ENCODE measurements at regions not wholly inside any gene's neighbourhood (a gene's known extent, or its start where the extent isn't known, plus 50 kb on each side); places are given as distances from the start of the nearest gene placed in this dataset.

DNA sequence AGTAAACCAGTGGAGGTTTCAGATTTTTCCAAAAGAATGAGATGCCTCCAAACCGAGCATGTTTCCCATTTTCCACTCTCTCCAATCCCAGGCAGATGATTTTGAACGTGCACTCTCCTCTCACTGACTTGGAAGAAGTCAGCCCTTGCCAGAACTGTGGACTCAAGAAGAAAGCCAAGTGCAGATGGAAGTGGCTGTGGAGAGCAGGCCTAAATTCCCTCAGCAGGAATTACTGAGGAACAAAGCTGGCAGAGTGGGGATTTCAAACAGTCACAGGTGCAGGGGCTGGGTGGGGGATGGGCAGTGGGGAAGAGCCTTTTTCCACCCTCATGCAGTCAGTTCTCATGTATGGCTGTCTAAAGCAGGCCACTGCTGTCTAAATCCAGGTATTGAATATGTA, 55.3 kb downstream of the PABIR2 start:
- Mint-ChIP-seq H3K27me3 (no peaks in the 10 kb centered on the region), H3K4me1 (ENCODE audit: low read depth) (peaks cover 1% of the 10 kb centered on the region), H3K27ac (no peak overlapping the region), H3K36me3 (ENCODE audit: insufficient read depth) (no peaks in the 10 kb centered on the region), H3K4me3 (ENCODE audit: low read depth) (no peak overlapping the region), H3K9me3 (ENCODE audit: low read depth) (peaks cover 17% of the 10 kb centered on the region)
- TF ChIP-seq, protein P1, sequence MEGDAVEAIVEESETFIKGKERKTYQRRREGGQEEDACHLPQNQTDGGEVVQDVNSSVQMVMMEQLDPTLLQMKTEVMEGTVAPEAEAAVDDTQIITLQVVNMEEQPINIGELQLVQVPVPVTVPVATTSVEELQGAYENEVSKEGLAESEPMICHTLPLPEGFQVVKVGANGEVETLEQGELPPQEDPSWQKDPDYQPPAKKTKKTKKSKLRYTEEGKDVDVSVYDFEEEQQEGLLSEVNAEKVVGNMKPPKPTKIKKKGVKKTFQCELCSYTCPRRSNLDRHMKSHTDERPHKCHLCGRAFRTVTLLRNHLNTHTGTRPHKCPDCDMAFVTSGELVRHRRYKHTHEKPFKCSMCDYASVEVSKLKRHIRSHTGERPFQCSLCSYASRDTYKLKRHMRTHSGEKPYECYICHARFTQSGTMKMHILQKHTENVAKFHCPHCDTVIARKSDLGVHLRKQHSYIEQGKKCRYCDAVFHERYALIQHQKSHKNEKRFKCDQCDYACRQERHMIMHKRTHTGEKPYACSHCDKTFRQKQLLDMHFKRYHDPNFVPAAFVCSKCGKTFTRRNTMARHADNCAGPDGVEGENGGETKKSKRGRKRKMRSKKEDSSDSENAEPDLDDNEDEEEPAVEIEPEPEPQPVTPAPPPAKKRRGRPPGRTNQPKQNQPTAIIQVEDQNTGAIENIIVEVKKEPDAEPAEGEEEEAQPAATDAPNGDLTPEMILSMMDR (IDR thresholded peaks at IDR 0.05; ENCODE audit: unreplicated experiment), result no peak
- no peak for DNase-seq (ENCODE audit: low spot score, unreplicated experiment)

DNA sequence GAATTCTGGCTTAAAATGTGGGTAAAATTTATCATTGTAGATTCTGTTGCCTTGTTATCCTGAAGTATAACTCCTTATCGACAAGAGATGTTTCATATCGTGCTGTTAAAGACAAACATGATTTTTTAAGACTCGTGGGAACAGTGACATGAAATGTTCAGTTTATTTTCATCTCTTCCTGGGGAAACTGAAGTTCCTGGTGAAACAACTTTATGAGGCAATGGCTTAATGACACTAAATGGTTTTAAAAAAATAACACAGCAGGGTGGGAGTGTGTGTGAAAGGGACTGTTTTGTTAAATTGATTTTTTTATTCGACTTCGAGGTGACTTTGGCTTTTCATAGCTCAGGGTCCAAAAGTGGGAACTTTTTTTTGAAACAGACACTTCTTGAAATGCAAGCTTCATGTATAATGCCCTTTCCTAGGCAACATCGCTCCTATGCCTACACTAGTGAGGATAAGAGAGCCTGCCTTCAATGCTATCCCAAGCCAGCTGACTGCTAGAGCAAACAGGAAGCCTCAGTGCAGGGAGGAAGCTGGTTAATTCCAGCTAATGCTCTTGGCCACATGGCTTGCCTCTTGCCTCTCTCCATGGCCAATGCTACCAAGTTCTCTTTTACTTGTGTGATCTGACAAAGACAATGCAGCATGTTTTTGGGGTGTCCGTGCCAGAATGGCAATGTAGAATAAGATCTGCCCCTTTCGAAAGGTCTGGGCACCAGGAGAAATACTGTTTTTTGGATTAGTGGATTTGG, 57.8 kb downstream of the PABIR2 start:
- no peak overlapping the region for H3K4me3 Mint-ChIP-seq (ENCODE audit: low read depth)
- peaks cover 14% of the 10 kb centered on the region for H3K9me3 Mint-ChIP-seq (ENCODE audit: low read depth)
- H3K4me1 Mint-ChIP-seq (ENCODE audit: low read depth), result no peaks in the 10 kb centered on the region
- no peaks in the 10 kb centered on the region for H3K27me3 Mint-ChIP-seq
- no peak overlapping the region for H3K27ac Mint-ChIP-seq
- TF ChIP-seq, protein P1 (IDR thresholded peaks at IDR 0.05; ENCODE audit: unreplicated experiment), result no peak
- no peaks in the 10 kb centered on the region for H3K36me3 Mint-ChIP-seq (ENCODE audit: insufficient read depth)
- DNase-seq (ENCODE audit: low spot score, unreplicated experiment), result no peak

DNA sequence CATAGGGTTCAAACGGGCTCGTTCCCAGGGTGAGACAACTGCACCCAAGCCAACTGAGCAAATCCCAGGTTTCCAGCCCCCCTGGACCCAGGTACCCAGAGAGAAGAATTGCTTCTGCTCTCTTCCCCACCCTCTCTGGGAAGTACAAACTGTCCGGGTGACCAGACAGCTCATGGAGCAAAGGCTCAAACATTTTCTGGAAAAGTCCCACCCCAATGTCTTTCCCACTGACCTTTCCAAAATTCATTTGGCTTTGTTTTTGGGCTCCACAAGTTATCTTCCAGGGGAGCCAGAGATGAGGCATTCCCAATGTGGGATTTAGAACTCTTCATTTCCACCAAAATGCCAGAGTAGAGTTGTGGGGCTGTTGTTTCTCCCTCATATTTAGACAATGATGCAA, 58.6 kb downstream of the PABIR2 start:
- no peaks in the 10 kb centered on the region for H3K4me1 Mint-ChIP-seq (ENCODE audit: low read depth)
- DNase-seq (ENCODE audit: low spot score, unreplicated experiment), result no peak
- TF ChIP-seq, protein P1 (IDR thresholded peaks at IDR 0.05; ENCODE audit: unreplicated experiment), result no peak
- no peak overlapping the region for H3K27ac Mint-ChIP-seq
- H3K36me3 Mint-ChIP-seq (ENCODE audit: insufficient read depth), result no peaks in the 10 kb centered on the region
- no peak overlapping the region for H3K4me3 Mint-ChIP-seq (ENCODE audit: low read depth)
- H3K27me3 Mint-ChIP-seq, result no peaks in the 10 kb centered on the region
- peaks cover 11% of the 10 kb centered on the region for H3K9me3 Mint-ChIP-seq (ENCODE audit: low read depth)

DNA sequence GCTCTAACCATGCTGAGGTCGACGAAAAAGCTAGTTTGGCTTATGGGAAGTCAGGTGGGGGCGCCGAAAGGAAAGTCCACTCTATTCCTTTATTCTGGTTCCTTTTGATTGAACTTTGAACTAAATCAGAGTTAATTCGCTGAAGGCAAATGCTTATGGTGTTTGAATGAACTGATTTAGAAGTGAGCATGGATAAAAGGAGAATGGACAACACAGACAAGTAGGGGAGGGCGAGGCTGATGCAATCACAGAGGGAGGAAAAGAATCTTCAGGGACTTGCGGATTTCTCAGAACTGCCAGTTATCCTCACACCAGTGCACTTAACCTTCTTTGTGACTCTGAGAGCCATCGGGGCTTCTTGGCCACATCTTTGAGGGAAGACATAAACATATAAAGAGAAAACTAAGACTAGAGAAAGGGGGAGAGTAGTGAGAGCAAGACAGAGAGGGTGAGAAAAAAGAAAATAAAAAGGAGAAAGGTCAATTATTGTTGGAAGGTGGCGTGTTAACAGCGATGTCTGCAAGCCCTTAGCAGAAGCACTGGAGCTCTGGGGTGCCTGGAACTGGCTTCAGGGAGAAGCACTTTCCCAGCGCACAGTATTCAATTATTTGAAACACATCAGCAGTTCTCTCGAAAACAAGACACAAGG, 59.2 kb downstream of the PABIR2 start:
- TF ChIP-seq, protein P1 (IDR thresholded peaks at IDR 0.05; ENCODE audit: unreplicated experiment), result no peak
- Mint-ChIP-seq H3K27ac (no peak overlapping the region), H3K4me1 (ENCODE audit: low read depth) (peaks cover 1% of the 10 kb centered on the region), H3K4me3 (ENCODE audit: low read depth) (no peak overlapping the region), H3K9me3 (ENCODE audit: low read depth) (peaks cover 11% of the 10 kb centered on the region), H3K36me3 (ENCODE audit: insufficient read depth) (no peaks in the 10 kb centered on the region), H3K27me3 (no peaks in the 10 kb centered on the region)
- no peak for DNase-seq (ENCODE audit: low spot score, unreplicated experiment)

DNA sequence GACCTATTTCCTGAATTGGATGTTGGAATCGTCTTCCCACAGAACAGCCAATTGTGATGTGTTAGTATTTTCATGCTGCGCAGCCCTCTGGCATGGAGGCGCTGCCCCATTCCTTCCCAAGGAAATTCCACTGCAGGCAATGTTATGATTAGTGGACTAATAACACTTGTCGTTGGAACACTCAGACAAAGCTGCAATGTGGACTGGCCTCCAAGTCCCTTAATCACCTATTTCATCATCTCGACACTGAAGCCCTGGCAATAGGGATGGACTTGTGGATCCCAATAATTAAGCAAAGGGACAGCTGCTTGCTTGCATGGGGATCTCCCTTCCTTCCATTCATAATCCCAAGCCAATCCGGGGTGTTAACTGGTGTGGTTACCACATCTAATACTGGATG, 59.9 kb downstream of the PABIR2 start:
- Mint-ChIP-seq H3K36me3 (ENCODE audit: insufficient read depth) (no peaks in the 10 kb centered on the region), H3K4me1 (ENCODE audit: low read depth) (peaks cover 1% of the 10 kb centered on the region), H3K9me3 (ENCODE audit: low read depth) (peaks cover 7% of the 10 kb centered on the region), H3K27me3 (no peaks in the 10 kb centered on the region), H3K4me3 (ENCODE audit: low read depth) (no peak overlapping the region), H3K27ac (no peak overlapping the region)
- no peak for DNase-seq (ENCODE audit: low spot score, unreplicated experiment)
- TF ChIP-seq, protein P1 (IDR thresholded peaks at IDR 0.05; ENCODE audit: unreplicated experiment), result no peak

Data from progenitor cell of endocrine pancreas (in vitro differentiated cells).